GM23248 (cell line): ENCODE measurements at regions not wholly inside any gene's neighbourhood (a gene's known extent, or its start where the extent isn't known, plus 50 kb on each side); places are given as distances from the start of the nearest gene placed in this dataset.

ENCODE experiments used
- DNase-seq: peaks from one replicate; pipeline ENCODE4 v3.0.0-alpha.2; 2015
- H2AFZ ChIP-seq: fragments of 200-600 bp; sonication (generic); 2 replicates; pipeline ENCODE4 v1.6.1; 2016; ENCODE audit warnings: antibody characterized with exemption
- H3F3A ChIP-seq: fragments of 200-600 bp; sonication (generic); 2 replicates; pipeline ENCODE4 v1.6.1; 2016; ENCODE audit warnings: mild to moderate bottlenecking, antibody characterized with exemption, mixed run types; ENCODE audit not compliant: insufficient read depth
- H3K27ac ChIP-seq: fragments of 200-600 bp; sonication (generic); 2 replicates; pipeline ENCODE4 v1.5.1; 2016; ENCODE audit warnings: mild to moderate bottlenecking
- H3K27me3 ChIP-seq: fragments of 200-600 bp; sonication (generic); replicated peaks from 2 replicates; pipeline ENCODE4 v1.6.1; 2016; ENCODE audit warnings: mild to moderate bottlenecking; ENCODE audit not compliant: insufficient read depth
- H3K36me3 ChIP-seq: fragments of 200-600 bp; sonication (generic); 2 replicates; pipeline ENCODE4 v1.6.1; 2016; ENCODE audit warnings: low read depth, mild to moderate bottlenecking
- H3K4me1 ChIP-seq: fragments of 200-600 bp; sonication (generic); 2 replicates; pipeline ENCODE4 v1.6.1; 2016; ENCODE audit warnings: mild to moderate bottlenecking; ENCODE audit not compliant: insufficient read depth
- H3K4me2 ChIP-seq: fragments of 200-600 bp; sonication (generic); one replicate; pipeline ENCODE4 v1.6.1; 2016; ENCODE audit warnings: mild to moderate bottlenecking; ENCODE audit not compliant: unreplicated experiment
- H3K4me3 ChIP-seq: fragments of 200-600 bp; sonication (generic); 2 replicates; pipeline ENCODE4 v1.5.1; 2016; ENCODE audit warnings: mild to moderate bottlenecking
- H3K79me2 ChIP-seq: fragments of 200-600 bp; sonication (generic); 2 replicates; pipeline ENCODE4 v1.6.1; 2016; ENCODE audit warnings: mild to moderate bottlenecking; ENCODE audit not compliant: insufficient read depth
- H3K9ac ChIP-seq: fragments of 200-600 bp; sonication (generic); 2 replicates; pipeline ENCODE4 v1.6.1; 2016; ENCODE audit warnings: mild to moderate bottlenecking
- H3K9me2 ChIP-seq: fragments of 200-600 bp; sonication (generic); 2 replicates; pipeline ENCODE4 v1.6.1; 2016; ENCODE audit warnings: mixed run types, mild to moderate bottlenecking, moderate library complexity; ENCODE audit not compliant: insufficient read depth
- H3K9me3 ChIP-seq: fragments of 200-600 bp; sonication (generic); one replicate; pipeline ENCODE4 v1.6.1; 2017; ENCODE audit warnings: low read depth
- H4K20me1 ChIP-seq: fragments of 200-600 bp; sonication (generic); 2 replicates; pipeline ENCODE4 v1.6.0; 2016; ENCODE audit not compliant: insufficient read depth
- EZH2 ChIP-seq: fragments of 200-600 bp; sonication (generic); IDR thresholded peaks from 2 replicates; pipeline ENCODE4 v1.6.1; 2018; ENCODE audit warnings: antibody characterized with exemption, mild to moderate bottlenecking; ENCODE audit not compliant: insufficient read depth, poor library complexity, severe bottlenecking
- EZH2phosphoT487 ChIP-seq: fragments of 200-600 bp; sonication (generic); IDR thresholded peaks from 2 replicates; pipeline ENCODE4 v1.6.1; 2018; ENCODE audit warnings: antibody characterized with exemption, moderate library complexity, mild to moderate bottlenecking, low read depth; ENCODE audit not compliant: insufficient read depth
- WGBS, 2 experiments: methylation state at CpG; one replicate each; pipeline ENCODE4 v1.1.6; 2015 to 2017; ENCODE audit warnings: low lambda C conversion rate in 2 of 2, low coverage in 1 of 2; ENCODE audit errors: missing lambda C conversion rate in 2 of 2; 5-methylcytosine and 5-hydroxymethylcytosine counted together
- in situ Hi-C: fragments of 300-500 bp; cut with MboI; formaldehyde crosslinking; loops from 2 replicates; pipeline ENCODE4 v1.15.0; 2020

- H3K27ac ChIP-seq = no peak overlapping the region
- no peaks in the 10 kb centered on the region for H3K4me1 ChIP-seq
- H3K9ac ChIP-seq = no peak overlapping the region
- H3K9me3 ChIP-seq = no peaks in the 10 kb centered on the region
- H3K9me2 ChIP-seq = no peaks in the 10 kb centered on the region
- H3K79me2 ChIP-seq = no peaks in the 10 kb centered on the region
- no peaks in the 10 kb centered on the region for H4K20me1 ChIP-seq
- in situ Hi-C loops = no loop called here
- H3K27me3 ChIP-seq = no peaks in the 10 kb centered on the region
- 87 to 95% methylated on average over 2 of the region's 2 CpGs for WGBS, 2 experiments
- DNase-seq = no peak
- TF ChIP-seq EZH2phosphoT487 (no peak), EZH2 (no peak)
- H3K4me3 ChIP-seq = no peak overlapping the region
- H3K4me2 ChIP-seq = no peak overlapping the region
- no peak overlapping the region for H2AFZ ChIP-seq
- H3K36me3 ChIP-seq = no peaks in the 10 kb centered on the region
- H3F3A ChIP-seq = no peaks in the 10 kb centered on the region
Measured at GRCh38 chr6:118400582-118400981, 147.5 kb upstream of the PLN start.

GRCh38 chr6:118401325-118401975 lies 146.6 kb upstream of the PLN start:
- 47% methylated on average over 3 of the region's 3 CpGs for WGBS, 2 experiments
- Histone ChIP-seq H3K9me3 (no peaks in the 10 kb centered on the region), H3K9ac (no peak overlapping the region), H3K36me3 (no peaks in the 10 kb centered on the region), H3K9me2 (no peaks in the 10 kb centered on the region), H3K79me2 (no peaks in the 10 kb centered on the region), H3K27ac (no peak overlapping the region), H3K4me1 (no peaks in the 10 kb centered on the region), H3F3A (no peaks in the 10 kb centered on the region), H3K27me3 (no peaks in the 10 kb centered on the region), H3K4me2 (no peak overlapping the region), H3K4me3 (no peak overlapping the region), H2AFZ (no peak overlapping the region), H4K20me1 (no peaks in the 10 kb centered on the region)
- no peak for DNase-seq
- TF ChIP-seq EZH2 (no peak), EZH2phosphoT487 (no peak)
- in situ Hi-C loops = no loop called here

GRCh38 chr6:118403036-118403435 lies 145.1 kb upstream of the PLN start:
- DNase-seq = no peak

DNA sequence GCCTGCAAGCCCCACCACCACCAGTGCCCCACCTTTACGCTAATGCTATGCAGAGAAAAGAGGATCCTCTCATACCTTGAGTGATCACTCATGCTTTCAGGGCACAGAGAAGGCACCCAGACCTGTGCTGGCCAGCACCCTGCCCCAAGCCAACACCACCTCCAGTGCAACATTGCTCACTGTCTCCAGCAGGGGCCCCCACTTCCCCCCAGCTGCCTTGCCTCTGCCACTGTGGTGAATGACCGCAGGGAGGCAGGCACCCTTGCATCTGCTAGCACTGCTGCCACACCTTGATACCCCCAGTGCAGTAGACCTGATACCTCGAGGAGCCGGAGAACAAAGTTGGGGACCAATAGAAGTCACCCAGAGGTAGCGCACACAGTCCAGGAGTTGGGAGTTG lies 139.2 kb upstream of the PLN start:
- TF ChIP-seq EZH2phosphoT487 = no peak
- 92 to 95% methylated on average over 5 of the region's 5 CpGs for WGBS, 2 experiments
- DNase-seq = no peak
- Histone ChIP-seq H3K27ac (no peak overlapping the region), H3K9ac (no peak overlapping the region), H3K79me2 (no peaks in the 10 kb centered on the region), H3K9me2 (no peaks in the 10 kb centered on the region), H3K36me3 (no peaks in the 10 kb centered on the region), H3K9me3 (no peaks in the 10 kb centered on the region), H4K20me1 (no peaks in the 10 kb centered on the region), H3K4me2 (no peak overlapping the region), H3F3A (no peaks in the 10 kb centered on the region), H3K27me3 (no peaks in the 10 kb centered on the region), H2AFZ (no peak overlapping the region), H3K4me3 (no peak overlapping the region), H3K4me1 (no peaks in the 10 kb centered on the region)
- in situ Hi-C loops = no loop called here

More at GRCh38 chr6:118403036-118403435, 145.1 kb upstream of the PLN start:
- Histone ChIP-seq H3K4me2 (no peak overlapping the region), H3K27ac (no peak overlapping the region), H4K20me1 (no peaks in the 10 kb centered on the region), H3K4me3 (no peak overlapping the region), H2AFZ (no peak overlapping the region), H3K9me3 (no peaks in the 10 kb centered on the region), H3K79me2 (no peaks in the 10 kb centered on the region), H3K27me3 (no peaks in the 10 kb centered on the region), H3K9me2 (no peaks in the 10 kb centered on the region), H3K4me1 (no peaks in the 10 kb centered on the region), H3F3A (no peaks in the 10 kb centered on the region), H3K36me3 (no peaks in the 10 kb centered on the region), H3K9ac (no peak overlapping the region)
- in situ Hi-C loops = no loop called here
- WGBS, 2 experiments = 43 to 54% methylated on average over 3 of the region's 3 CpGs
- TF ChIP-seq EZH2 = no peak
- no peak for TF ChIP-seq EZH2phosphoT487

DNA sequence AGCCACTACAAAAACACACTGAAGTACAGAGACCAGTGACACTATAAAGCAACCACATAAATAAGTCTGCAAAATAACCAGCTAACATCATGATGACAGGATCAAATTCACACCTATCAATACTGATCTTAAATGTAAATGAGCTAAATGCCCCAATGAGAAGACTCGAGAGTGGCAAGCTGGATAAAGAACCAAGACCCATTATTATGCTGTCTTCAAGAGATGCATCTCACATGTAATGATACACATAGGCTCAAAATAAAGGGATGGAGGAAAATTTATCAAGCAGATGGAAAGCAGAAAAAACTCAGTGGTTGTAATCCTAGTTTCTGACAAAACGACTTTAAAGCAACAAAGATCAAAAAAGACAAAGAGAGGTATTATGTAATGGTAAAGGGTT lies 138.1 kb upstream of the PLN start:
- H3K9me2 ChIP-seq = no peaks in the 10 kb centered on the region
- no peaks in the 10 kb centered on the region for H3K27me3 ChIP-seq
- no peaks in the 10 kb centered on the region for H3K79me2 ChIP-seq
- no peaks in the 10 kb centered on the region for H3K36me3 ChIP-seq
- no peak overlapping the region for H3K27ac ChIP-seq
- H3F3A ChIP-seq = no peaks in the 10 kb centered on the region
- 32 to 33% methylated on average over 2 of the region's 2 CpGs for WGBS, 2 experiments
- no peak overlapping the region for H3K4me3 ChIP-seq
- no peak overlapping the region for H2AFZ ChIP-seq
- no peak for TF ChIP-seq EZH2
- TF ChIP-seq EZH2phosphoT487 = no peak
- no peak overlapping the region for H3K9ac ChIP-seq
- no peaks in the 10 kb centered on the region for H4K20me1 ChIP-seq
- no peaks in the 10 kb centered on the region for H3K4me1 ChIP-seq
- in situ Hi-C loops = no loop called here
- no peaks in the 10 kb centered on the region for H3K9me3 ChIP-seq
- no peak overlapping the region for H3K4me2 ChIP-seq
- no peak for DNase-seq
